Transverse colon (tissue), 4 donors: ENCODE measurements at regions not wholly inside any gene's neighbourhood (a gene's known extent, or its start where the extent isn't known, plus 50 kb on each side); places are given as distances from the start of the nearest gene placed in this dataset.

Experiments
- DNase-seq: peaks from one replicate; pipeline ENCODE4 v3.0.0-alpha.2; 2019
- H3K27ac ChIP-seq, 4 donors: fragments of 200-600 bp; sonication (generic); 2 replicates each; pipeline ENCODE4 v1.5.1; 2016 to 2018; ENCODE audit warnings: inconsistent platforms in 4 of 4
- H3K27me3 ChIP-seq: fragments of 200-600 bp; sonication (generic); 2 replicates; pipeline ENCODE4 v1.5.1; 2017; ENCODE audit warnings: inconsistent platforms
- H3K36me3 ChIP-seq, 4 donors: fragments of 200-600 bp; sonication (generic); 2 replicates each; pipeline ENCODE4 v1.5.1; 2017 to 2019; ENCODE audit warnings: inconsistent platforms in 4 of 4
- H3K4me1 ChIP-seq, 4 donors: fragments of 200-600 bp; sonication (generic); 2 replicates each; pipeline ENCODE4 v1.5.1; 2017 to 2020; ENCODE audit warnings: inconsistent platforms in 4 of 4
- H3K4me3 ChIP-seq, 4 donors: fragments of 200-600 bp; sonication (generic); 1 replicate in 1 of 4; 2 replicates in 3 of 4; pipeline versions ENCODE4 v1.5.1 to v1.6.1; 2017 to 2019; ENCODE audit warnings: inconsistent platforms in 4 of 4
- H3K9me3 ChIP-seq, 2 donors: fragments of 200-600 bp; sonication (generic); 2 replicates each; pipeline ENCODE4 v1.5.1; 2017 to 2019; ENCODE audit warnings: inconsistent platforms in 2 of 2
- EP300 ChIP-seq: sonication (generic); formaldehyde crosslinking; IDR thresholded peaks from one replicate; pipeline ENCODE4 v1.6.1; 2017; ENCODE audit warnings: antibody characterized with exemption, low read depth
- POLR2A ChIP-seq: fragments of 450-650 bp; IDR thresholded peaks from one replicate; pipeline ENCODE4 v1.6.1; 2016; ENCODE audit warnings: antibody characterized with exemption, mild to moderate bottlenecking, moderate library complexity
- POLR2AphosphoS5 ChIP-seq, 3 donors: sonication (generic); formaldehyde crosslinking; IDR thresholded peaks; one replicate each; pipeline ENCODE4 v1.6.1; 2016; ENCODE audit warnings: antibody characterized with exemption in 3 of 3
- WGBS, 2 donors: methylation state at CpG; one replicate each; pipeline ENCODE4 v1.1.5; 2018; ENCODE audit warnings: low coverage in 1 of 2; 5-methylcytosine and 5-hydroxymethylcytosine counted together
- in situ Hi-C, 4 donors: fragments of 200-750 bp; cut with MboI; loops; one replicate each; pipeline versions ENCODE4 v1.15.0 to v1.15.1; 2017; ENCODE audit warnings: low sequenced_read_pairs in 3 of 4, low pct_ligation_motif_present in 1 of 4, low pct_unique_long_range_greater_than_20kb in 1 of 4
- intact Hi-C: fragments of 100-400 bp; cut with DNase I; formaldehyde crosslinking; loops from one replicate; pipeline ENCODE4 v1.15.1; 2023; ENCODE audit warnings: low total_unique reads
- TF ChIP-seq, protein P1 (sequence below), 5 experiments: fragments of 200-600 bp in 3 of 5; fragments of 450-650 bp in 2 of 5; sonication (generic) in 3 of 5; IDR thresholded peaks; 1 replicate in 2 of 5; 2 replicates in 3 of 5; pipeline ENCODE4 v1.5.1; 2016 to 2017; ENCODE audit warnings: antibody characterized with exemption in 5 of 5, inconsistent platforms in 3 of 5, mild to moderate bottlenecking in 2 of 5, moderate library complexity in 1 of 5

GRCh38 chr6:150525300-150525699 is 74.4 kb upstream of the PLEKHG1 start:
- H3K36me3 ChIP-seq: no peaks in the 10 kb centered on the region
- H3K4me3 ChIP-seq: no peak overlapping the region
- 80 to 92% methylated on average over 1 of the region's 1 CpG for WGBS, 2 donors
- H3K9me3 ChIP-seq: no peaks in the 10 kb centered on the region
- TF ChIP-seq, protein P1, sequence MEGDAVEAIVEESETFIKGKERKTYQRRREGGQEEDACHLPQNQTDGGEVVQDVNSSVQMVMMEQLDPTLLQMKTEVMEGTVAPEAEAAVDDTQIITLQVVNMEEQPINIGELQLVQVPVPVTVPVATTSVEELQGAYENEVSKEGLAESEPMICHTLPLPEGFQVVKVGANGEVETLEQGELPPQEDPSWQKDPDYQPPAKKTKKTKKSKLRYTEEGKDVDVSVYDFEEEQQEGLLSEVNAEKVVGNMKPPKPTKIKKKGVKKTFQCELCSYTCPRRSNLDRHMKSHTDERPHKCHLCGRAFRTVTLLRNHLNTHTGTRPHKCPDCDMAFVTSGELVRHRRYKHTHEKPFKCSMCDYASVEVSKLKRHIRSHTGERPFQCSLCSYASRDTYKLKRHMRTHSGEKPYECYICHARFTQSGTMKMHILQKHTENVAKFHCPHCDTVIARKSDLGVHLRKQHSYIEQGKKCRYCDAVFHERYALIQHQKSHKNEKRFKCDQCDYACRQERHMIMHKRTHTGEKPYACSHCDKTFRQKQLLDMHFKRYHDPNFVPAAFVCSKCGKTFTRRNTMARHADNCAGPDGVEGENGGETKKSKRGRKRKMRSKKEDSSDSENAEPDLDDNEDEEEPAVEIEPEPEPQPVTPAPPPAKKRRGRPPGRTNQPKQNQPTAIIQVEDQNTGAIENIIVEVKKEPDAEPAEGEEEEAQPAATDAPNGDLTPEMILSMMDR (IDR thresholded peaks at IDR 0.05): no peak
- TF ChIP-seq POLR2AphosphoS5 (IDR thresholded peaks at IDR 0.05) (no peak), POLR2A (no peak), EP300 (no peak)
- DNase-seq: no peak
- H3K4me1 ChIP-seq: peaks cover 3 to 22% (median 8%) of the 10 kb centered on the region in 4 donors
- no peaks in the 10 kb centered on the region for H3K27me3 ChIP-seq
- no peak overlapping the region for H3K27ac ChIP-seq
- intact Hi-C loops: no loop called here
- in situ Hi-C loops: no loop called here

DNA sequence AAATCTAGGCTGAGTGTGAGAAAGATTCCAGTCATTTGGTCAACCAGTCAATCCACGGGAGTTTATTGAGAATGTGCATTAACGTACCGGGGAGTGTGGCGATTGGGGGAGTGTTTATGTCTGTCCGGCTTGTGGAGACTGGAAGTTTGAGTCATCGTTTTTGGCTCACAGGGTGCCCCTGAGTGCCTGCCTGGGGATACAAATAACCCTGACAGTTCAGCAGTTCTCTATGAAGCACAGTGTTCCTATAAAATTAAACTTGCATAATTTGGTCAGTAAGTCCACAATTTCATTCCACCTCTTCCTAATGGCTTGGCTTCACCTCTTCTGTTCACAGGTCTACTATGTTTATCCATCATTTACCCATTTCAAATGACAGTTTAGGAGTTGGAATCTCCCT is 72.6 kb upstream of the PLEKHG1 start:
- H3K4me3 ChIP-seq: no peak overlapping the region
- no peaks in the 10 kb centered on the region for H3K9me3 ChIP-seq
- no peak for TF ChIP-seq EP300
- TF ChIP-seq, protein P1 (IDR thresholded peaks at IDR 0.05): no peak
- peak in 1 of 3 donors; percentile 22 for TF ChIP-seq POLR2AphosphoS5 (IDR thresholded peaks at IDR 0.05)
- H3K27me3 ChIP-seq: no peaks in the 10 kb centered on the region
- in situ Hi-C loops (no loop called here), intact Hi-C loops (no loop called here)
- H3K27ac ChIP-seq: no peak overlapping the region
- H3K4me1 ChIP-seq: peaks cover 3 to 22% (median 8%) of the 10 kb centered on the region in 4 donors
- 63 to 68% methylated on average over 5 to 6 of the region's 6 CpGs for WGBS, 2 donors
- no peak for DNase-seq
- no peaks in the 10 kb centered on the region for H3K36me3 ChIP-seq

DNA sequence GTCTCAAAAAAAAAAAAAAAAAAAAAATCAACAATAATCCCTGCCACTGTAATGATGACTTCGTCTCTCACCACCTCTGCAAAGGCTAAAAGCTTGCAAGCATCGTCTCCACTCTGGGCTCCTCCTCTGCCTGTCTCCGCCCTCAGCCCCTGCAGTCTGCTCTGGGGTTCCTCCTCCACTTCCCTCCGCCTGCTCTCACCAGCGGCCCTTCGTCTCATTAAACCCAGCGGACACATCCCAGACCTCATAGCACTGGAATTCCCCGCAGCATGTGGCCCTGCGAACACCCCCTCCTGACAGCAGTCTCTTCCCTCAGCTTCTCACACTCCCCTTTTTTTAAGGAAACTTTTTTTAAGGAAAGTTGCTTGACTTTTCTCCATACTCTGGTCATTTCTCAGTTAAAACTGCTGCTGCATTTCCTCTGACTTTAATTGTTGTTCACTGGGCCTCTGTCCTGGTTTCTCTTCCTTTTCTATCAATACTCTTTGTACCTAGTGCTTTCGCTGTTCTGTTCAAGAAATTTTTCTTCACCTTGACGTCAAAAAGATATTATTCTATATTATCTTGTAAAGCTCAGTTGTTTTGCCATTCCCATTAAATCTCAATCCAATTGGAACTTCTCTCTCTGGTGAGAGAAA is 70.9 kb upstream of the PLEKHG1 start:
- Histone ChIP-seq H3K27me3 (no peaks in the 10 kb centered on the region), H3K27ac (peak overlapping the region; percentile 27 to 52 (median 33)), H3K4me1 (peaks cover 3 to 22% (median 8%) of the 10 kb centered on the region in 4 donors), H3K36me3 (no peaks in the 10 kb centered on the region), H3K9me3 (no peaks in the 10 kb centered on the region), H3K4me3 (no peak overlapping the region)
- 42 to 54% methylated on average over 10 to 11 of the region's 11 CpGs for WGBS, 2 donors
- DNase-seq: peak; percentile 34
- in situ Hi-C loops: no loop called here
- intact Hi-C loops: no loop called here
- TF ChIP-seq, protein P1 (IDR thresholded peaks at IDR 0.05): no peak
- TF ChIP-seq EP300 (no peak), POLR2A (no peak), POLR2AphosphoS5 (IDR thresholded peaks at IDR 0.05) (peak in 2 of 3 donors; percentile 64 to 69)

GRCh38 chr6:150529646-150530045 is 70.0 kb upstream of the PLEKHG1 start:
- Histone ChIP-seq H3K27me3 (no peaks in the 10 kb centered on the region), H3K36me3 (no peaks in the 10 kb centered on the region), H3K4me1 (peaks cover 3 to 22% (median 8%) of the 10 kb centered on the region in 4 donors), H3K27ac (no peak overlapping the region), H3K4me3 (no peak overlapping the region), H3K9me3 (no peaks in the 10 kb centered on the region)
- TF ChIP-seq POLR2A (no peak), POLR2AphosphoS5 (IDR thresholded peaks at IDR 0.05) (no peak), EP300 (no peak)
- TF ChIP-seq, protein P1 (IDR thresholded peaks at IDR 0.05): no peak
- intact Hi-C loops (no loop called here), in situ Hi-C loops (no loop called here)
- no peak for DNase-seq
- WGBS, 2 donors: 67 to 81% methylated on average over 3 of the region's 3 CpGs
